ENCODE measurements at regions not wholly inside any gene's neighbourhood (a gene's known extent, or its start where the extent isn't known, plus 50 kb on each side); places are given as distances from the start of the nearest gene placed in this dataset.

DNA sequence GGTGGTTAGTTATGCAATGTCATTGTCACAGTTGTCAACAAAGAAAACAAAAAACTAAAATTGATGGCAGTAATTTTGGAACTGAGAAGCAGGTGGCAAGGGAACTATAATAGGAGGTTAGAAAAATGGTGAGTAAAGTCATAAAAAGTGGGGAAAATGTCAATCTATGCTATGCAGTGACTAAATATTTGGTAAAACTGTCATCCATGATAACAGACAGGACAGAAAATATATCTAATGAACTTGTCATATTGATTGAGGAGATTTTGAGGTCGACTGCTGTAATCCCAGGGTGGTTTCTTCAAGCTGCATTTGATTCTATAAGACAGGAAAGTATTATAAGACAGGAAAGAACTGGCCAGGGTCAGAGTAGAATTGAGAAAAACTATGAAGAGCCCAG is 998.4 kb downstream of the IGSF11 start:
- TF ChIP-seq GATA3 (IDR thresholded peaks at IDR 0.05; ENCODE audit: low read depth, low read length) (no peak), GATA2 (IDR thresholded peaks at IDR 0.05; ENCODE audit: low read depth, low read length) (no peak)
